ENCODE measurements at regions not wholly inside any gene's neighbourhood (a gene's known extent, or its start where the extent isn't known, plus 50 kb on each side); places are given as distances from the start of the nearest gene placed in this dataset.

GRCh38 chr7:32415519-32415918 is 74.7 kb downstream of the LSM5 start:
- FAIRE-seq: no peak
- dilution Hi-C loops (cut with MboI; ENCODE audit: extremely low pct_ligation_motif_present, low sequenced_read_pairs): no loop called here

GRCh38 chr7:32412471-32412870 is 77.7 kb downstream of the LSM5 start:
- Histone ChIP-seq H3K9me1 (ENCODE audit: control insufficient read depth, extremely low read depth, insufficient read depth, low read length) (no peaks in the 10 kb centered on the region), H3K27ac (ENCODE audit: control insufficient read depth, insufficient read depth, low read length) (no peak overlapping the region), H4K20me1 (ENCODE audit: control insufficient read depth, extremely low read depth, insufficient read depth, low read length) (no peaks in the 10 kb centered on the region), H3K4me1 (ENCODE audit: control insufficient read depth, extremely low read depth, insufficient read depth, low read length) (peaks cover 9% of the 10 kb centered on the region), H3K27me3 (ENCODE audit: control insufficient read depth, extremely low read depth, insufficient read depth, low read length) (no peaks in the 10 kb centered on the region), H3K79me2 (ENCODE audit: control insufficient read depth, insufficient read depth, low read length) (no peaks in the 10 kb centered on the region), H3K9ac (ENCODE audit: control insufficient read depth, extremely low read depth, insufficient read depth, low read length) (no peak overlapping the region), H3K36me3 (ENCODE audit: control insufficient read depth in 2 of 2, extremely low read depth in 1 of 2, insufficient read depth in 2 of 2, low read length in 2 of 2) (no peaks in the 10 kb centered on the region), H3K4me2 (ENCODE audit: control insufficient read depth, extremely low read depth, insufficient read depth, low read depth, low read length) (no peak overlapping the region), H3K9me3 (ENCODE audit: control insufficient read depth, low read depth, low read length) (no peaks in the 10 kb centered on the region), H3K4me3 (ENCODE audit: control insufficient read depth in 2 of 3, extremely low read depth in 1 of 3, insufficient read depth in 2 of 3, low read depth in 1 of 3, low read length in 3 of 3) (no peak overlapping the region), H2AFZ (ENCODE audit: control insufficient read depth, low read length) (no peak overlapping the region)
- no peak for TF ChIP-seq EZH2 (IDR thresholded peaks at IDR 0.05; ENCODE audit: low read length)
- TF ChIP-seq CTCF (optimal IDR thresholded peaks at IDR 0.05 in 1 of 3, IDR thresholded peaks at IDR 0.05 in 1 of 3, conservative IDR thresholded peaks at IDR 0.05 in 1 of 3; ENCODE audit: extremely low read depth in 1 of 3, insufficient read depth in 2 of 3, low read length in 3 of 3): no peak
- no peak for DNase-seq (ENCODE audit: low read depth, low spot score)
- dilution Hi-C loops (cut with MboI; ENCODE audit: extremely low pct_ligation_motif_present, low sequenced_read_pairs): no loop called here
- no peak for FAIRE-seq

More at GRCh38 chr7:32415519-32415918, 74.7 kb downstream of the LSM5 start:
- Histone ChIP-seq H3K27me3 (ENCODE audit: control insufficient read depth, extremely low read depth, insufficient read depth, low read length) (no peaks in the 10 kb centered on the region), H3K4me2 (ENCODE audit: control insufficient read depth, extremely low read depth, insufficient read depth, low read depth, low read length) (no peak overlapping the region), H3K4me1 (ENCODE audit: control insufficient read depth, extremely low read depth, insufficient read depth, low read length) (peaks cover 14% of the 10 kb centered on the region), H3K9ac (ENCODE audit: control insufficient read depth, extremely low read depth, insufficient read depth, low read length) (no peak overlapping the region), H3K36me3 (ENCODE audit: control insufficient read depth in 2 of 2, extremely low read depth in 1 of 2, insufficient read depth in 2 of 2, low read length in 2 of 2) (no peaks in the 10 kb centered on the region), H3K79me2 (ENCODE audit: control insufficient read depth, insufficient read depth, low read length) (no peaks in the 10 kb centered on the region), H4K20me1 (ENCODE audit: control insufficient read depth, extremely low read depth, insufficient read depth, low read length) (no peaks in the 10 kb centered on the region), H3K27ac (ENCODE audit: control insufficient read depth, insufficient read depth, low read length) (no peak overlapping the region), H3K9me3 (ENCODE audit: control insufficient read depth, low read depth, low read length) (no peaks in the 10 kb centered on the region), H3K9me1 (ENCODE audit: control insufficient read depth, extremely low read depth, insufficient read depth, low read length) (no peaks in the 10 kb centered on the region), H3K4me3 (ENCODE audit: control insufficient read depth in 2 of 3, extremely low read depth in 1 of 3, insufficient read depth in 2 of 3, low read depth in 1 of 3, low read length in 3 of 3) (no peak overlapping the region), H2AFZ (ENCODE audit: control insufficient read depth, low read length) (no peak overlapping the region)
- TF ChIP-seq CTCF (optimal IDR thresholded peaks at IDR 0.05 in 1 of 3, IDR thresholded peaks at IDR 0.05 in 1 of 3, conservative IDR thresholded peaks at IDR 0.05 in 1 of 3; ENCODE audit: extremely low read depth in 1 of 3, insufficient read depth in 2 of 3, low read length in 3 of 3): no peak
- no peak for TF ChIP-seq EZH2 (IDR thresholded peaks at IDR 0.05; ENCODE audit: low read length)
- DNase-seq (ENCODE audit: low read depth, low spot score): no peak
